Activated T-cell treated with anti-CD3 and anti-CD28 coated beads, Interleukin-2, amount 50 U/mL, for 72 hours (primary cell): ENCODE measurements at regions not wholly inside any gene's neighbourhood (a gene's known extent, or its start where the extent isn't known, plus 50 kb on each side); places are given as distances from the start of the nearest gene placed in this dataset.

Experiments used
- ATAC-seq, 2 donors: fragments of 150-1000 bp; cut with Tn5 transposase; replicated peaks in 1 of 2; 2 replicates each; pipeline ENCODE4 v1.10.0; 2021; ENCODE audit warnings: moderate library complexity in 2 of 2, mild to moderate bottlenecking in 1 of 2
- DNase-seq, 2 donors: peaks; one replicate each; pipeline ENCODE4 v3.0.0; 2021 to 2022; ENCODE audit warnings: mixed read lengths in 1 of 2
- H3K27ac Mint-ChIP-seq: one replicate; pipeline ENCODE4 v1.8.0; 2022; ENCODE audit warnings: mild to moderate bottlenecking, moderate library complexity, mixed read lengths
- H3K27me3 Mint-ChIP-seq: one replicate; pipeline ENCODE4 v1.8.0; 2022; ENCODE audit warnings: low read depth, mixed read lengths
- H3K36me3 Mint-ChIP-seq, 2 donors: one replicate each; pipeline ENCODE4 v1.8.0; 2022; ENCODE audit warnings: mixed read lengths in 2 of 2, mild to moderate bottlenecking in 1 of 2; ENCODE audit not compliant: insufficient read depth in 2 of 2
- H3K4me1 Mint-ChIP-seq: one replicate; pipeline ENCODE4 v1.8.0; 2022; ENCODE audit warnings: low read depth, mixed read lengths
- H3K4me3 Mint-ChIP-seq, 2 donors: one replicate each; pipeline ENCODE4 v1.8.0; 2022; ENCODE audit warnings: mild to moderate bottlenecking in 2 of 2, mixed read lengths in 2 of 2, moderate library complexity in 2 of 2
- H3K9me3 Mint-ChIP-seq, 2 donors: one replicate each; pipeline ENCODE4 v1.8.0; 2022; ENCODE audit warnings: mixed read lengths in 2 of 2

GRCh38 chr11:4190519-4190918 lies 95.9 kb downstream of the RRM1 start:
- Mint-ChIP-seq H3K4me3 (no peak overlapping the region), H3K9me3 (no peaks in the 10 kb centered on the region), H3K36me3 (no peaks in the 10 kb centered on the region), H3K27ac (no peak overlapping the region), H3K4me1 (peaks cover 5% of the 10 kb centered on the region), H3K27me3 (peaks cover 11% of the 10 kb centered on the region)
- DNase-seq: no peak
- ATAC-seq: no peak

- Mint-ChIP-seq H3K9me3 (no peaks in the 10 kb centered on the region), H3K27me3 (peaks cover 11% of the 10 kb centered on the region), H3K4me1 (peaks cover 5% of the 10 kb centered on the region), H3K4me3 (no peak overlapping the region), H3K36me3 (no peaks in the 10 kb centered on the region), H3K27ac (no peak overlapping the region)
- DNase-seq (no peak), ATAC-seq (no peak)
Measured at GRCh38 chr11:4190098-4190497, 95.5 kb downstream of the RRM1 start.
